Fibroblast of pulmonary artery (primary cell): ENCODE measurements at regions not wholly inside any gene's neighbourhood (a gene's known extent, or its start where the extent isn't known, plus 50 kb on each side); places are given as distances from the start of the nearest gene placed in this dataset.

Experiments used
- DNase-seq: peaks from one replicate; pipeline ENCODE4 v3.0.0-alpha.2; 2010; ENCODE audit warnings: low read depth
- H3K4me3 ChIP-seq: replicated peaks from 2 replicates; pipeline ENCODE4 v1.5.1; 2011; ENCODE audit warnings: low read depth, mild to moderate bottlenecking, control low read depth, low read length, moderate library complexity
- TF ChIP-seq, protein P1 (sequence below): IDR thresholded peaks from 2 replicates; pipeline ENCODE4 v1.5.1; 2011; ENCODE audit warnings: mild to moderate bottlenecking, control low read depth, low read length, inconsistent platforms; ENCODE audit errors: missing control alignments

DNA sequence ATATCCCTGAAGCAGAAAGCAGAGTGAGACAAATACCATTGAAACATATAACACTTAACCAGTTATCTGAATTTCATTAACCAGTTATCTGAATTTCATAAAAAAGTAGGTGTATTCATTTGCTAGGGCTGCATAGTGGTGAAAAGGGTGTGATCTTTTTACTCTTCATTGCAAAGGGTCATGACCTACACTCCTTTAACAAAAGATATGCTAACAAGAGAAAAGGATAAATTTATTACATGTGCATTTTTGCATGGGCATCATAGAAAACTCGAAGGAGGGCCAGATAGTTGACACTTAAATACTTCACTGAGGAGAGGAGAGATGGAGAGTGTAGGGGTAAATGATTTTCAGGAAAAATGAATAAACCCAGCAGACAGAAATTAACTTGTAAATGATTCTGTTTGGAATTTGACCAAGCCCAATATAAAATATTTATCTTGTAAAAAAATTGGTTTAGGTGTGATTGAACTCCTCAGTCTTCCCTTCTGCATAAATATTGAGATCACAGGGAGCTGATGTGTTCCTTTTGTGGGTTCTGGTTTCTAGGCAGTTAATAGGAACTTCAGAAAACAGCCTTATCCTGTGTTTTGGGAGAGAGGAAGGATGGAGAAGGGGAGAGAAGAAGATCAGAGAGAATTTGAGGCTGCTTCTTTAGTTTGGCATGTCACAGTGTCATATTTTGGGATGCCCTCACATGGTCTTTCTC is 372.5 kb upstream of the SYT4 start:
- TF ChIP-seq, protein P1, sequence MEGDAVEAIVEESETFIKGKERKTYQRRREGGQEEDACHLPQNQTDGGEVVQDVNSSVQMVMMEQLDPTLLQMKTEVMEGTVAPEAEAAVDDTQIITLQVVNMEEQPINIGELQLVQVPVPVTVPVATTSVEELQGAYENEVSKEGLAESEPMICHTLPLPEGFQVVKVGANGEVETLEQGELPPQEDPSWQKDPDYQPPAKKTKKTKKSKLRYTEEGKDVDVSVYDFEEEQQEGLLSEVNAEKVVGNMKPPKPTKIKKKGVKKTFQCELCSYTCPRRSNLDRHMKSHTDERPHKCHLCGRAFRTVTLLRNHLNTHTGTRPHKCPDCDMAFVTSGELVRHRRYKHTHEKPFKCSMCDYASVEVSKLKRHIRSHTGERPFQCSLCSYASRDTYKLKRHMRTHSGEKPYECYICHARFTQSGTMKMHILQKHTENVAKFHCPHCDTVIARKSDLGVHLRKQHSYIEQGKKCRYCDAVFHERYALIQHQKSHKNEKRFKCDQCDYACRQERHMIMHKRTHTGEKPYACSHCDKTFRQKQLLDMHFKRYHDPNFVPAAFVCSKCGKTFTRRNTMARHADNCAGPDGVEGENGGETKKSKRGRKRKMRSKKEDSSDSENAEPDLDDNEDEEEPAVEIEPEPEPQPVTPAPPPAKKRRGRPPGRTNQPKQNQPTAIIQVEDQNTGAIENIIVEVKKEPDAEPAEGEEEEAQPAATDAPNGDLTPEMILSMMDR = no peak
- H3K4me3 ChIP-seq = no peak overlapping the region
- no peak for DNase-seq

DNA sequence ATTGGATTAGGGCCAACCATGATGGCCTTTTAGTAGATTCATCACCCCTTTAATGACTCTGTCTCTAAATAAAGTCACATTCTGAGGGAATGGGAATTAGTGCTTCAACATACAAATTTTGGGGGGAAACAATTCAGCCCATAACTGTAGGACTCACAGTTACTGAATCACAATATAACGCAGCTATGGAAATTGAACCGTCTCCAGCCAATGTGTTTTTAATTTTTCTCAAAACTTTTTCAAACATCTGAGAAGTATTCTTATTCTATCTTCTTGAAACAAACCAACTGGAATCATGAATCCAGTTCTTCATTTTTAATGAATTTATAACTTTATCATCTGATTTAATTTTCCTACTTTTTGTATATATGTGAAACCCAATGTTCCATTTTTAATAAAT is 373.1 kb upstream of the SYT4 start:
- no peak for DNase-seq
- TF ChIP-seq, protein P1 = no peak
- no peak overlapping the region for H3K4me3 ChIP-seq

DNA sequence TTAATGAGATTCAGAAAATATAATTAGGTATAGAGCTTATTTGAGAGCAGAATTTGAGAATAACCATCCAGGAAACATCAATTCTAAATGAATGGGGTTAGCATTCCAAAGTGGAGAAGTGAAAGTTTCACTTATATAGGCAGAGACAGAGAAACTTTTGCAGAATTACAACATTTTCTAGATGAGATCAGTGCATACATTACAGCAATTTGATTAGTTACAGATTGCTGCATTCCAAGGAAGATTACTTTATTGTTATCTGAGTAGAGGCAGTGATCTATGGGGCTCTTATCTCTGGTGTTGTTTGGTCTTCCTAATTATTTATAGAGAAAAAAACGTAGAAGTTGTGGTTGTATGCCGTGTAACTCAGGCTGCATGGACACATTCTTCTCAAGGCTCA is 373.8 kb upstream of the SYT4 start:
- DNase-seq = no peak
- H3K4me3 ChIP-seq = no peak overlapping the region
- TF ChIP-seq, protein P1 = no peak

DNA sequence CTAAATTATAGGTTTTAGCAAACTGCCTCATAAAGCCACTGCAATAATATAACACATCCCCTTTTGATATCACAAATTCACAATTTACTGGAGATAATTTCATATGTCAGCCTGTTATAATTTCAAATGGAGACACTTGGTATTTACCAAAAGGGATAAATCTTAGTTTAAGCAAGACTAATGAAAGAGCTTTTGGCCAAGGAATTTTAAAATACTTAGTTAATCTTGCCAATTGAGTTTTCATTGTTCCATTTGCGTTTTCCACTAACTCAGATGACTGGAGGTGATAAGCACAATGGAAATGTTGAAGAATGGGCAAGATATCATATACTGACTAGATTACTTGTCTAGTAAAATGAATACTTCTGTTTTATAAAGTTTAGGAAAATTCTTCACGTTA is 379.3 kb upstream of the SYT4 start:
- DNase-seq = no peak
- no peak overlapping the region for H3K4me3 ChIP-seq
- TF ChIP-seq, protein P1 = no peak

DNA sequence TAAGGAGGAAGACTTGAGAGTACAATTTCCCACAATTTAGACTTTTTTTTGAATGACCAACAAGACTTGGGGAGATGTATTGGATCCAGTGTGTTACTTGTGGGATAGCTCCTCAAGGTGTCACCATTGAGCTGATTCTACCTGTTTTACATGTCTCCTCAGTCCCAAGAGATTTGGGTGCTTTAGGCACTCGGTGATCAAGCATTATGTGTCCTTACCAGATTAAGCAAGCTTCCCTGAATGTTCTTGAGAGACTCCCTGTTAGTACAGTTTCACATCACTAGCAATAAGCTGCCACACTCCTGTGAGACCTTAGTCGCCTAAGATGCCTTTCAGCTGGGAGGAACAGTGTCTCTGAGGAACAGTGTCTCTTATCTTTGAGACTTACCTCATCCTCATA is 384.3 kb upstream of the SYT4 start:
- DNase-seq = peak; percentile 77
- no peak overlapping the region for H3K4me3 ChIP-seq
- TF ChIP-seq, protein P1 = peak; percentile 55

DNA sequence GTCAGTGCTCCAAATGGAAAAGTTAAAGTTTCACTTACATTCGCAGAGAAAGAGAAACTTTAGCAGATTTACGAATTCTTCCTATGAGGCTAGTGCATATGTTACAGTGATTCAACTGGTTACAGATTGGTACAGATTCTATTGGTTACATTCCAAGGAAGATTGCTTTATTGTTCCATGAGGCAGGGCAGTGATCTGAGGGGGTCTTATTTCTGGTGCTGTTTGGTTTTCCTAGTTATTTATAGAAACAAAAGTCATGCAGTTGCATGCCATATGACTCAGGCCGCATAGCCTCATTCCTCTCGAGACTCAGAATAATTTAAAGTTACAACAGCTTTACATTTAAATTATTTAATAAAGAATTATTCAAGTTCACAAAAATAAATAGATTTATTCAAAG is 385.4 kb upstream of the SYT4 start:
- TF ChIP-seq, protein P1 = no peak
- no peak overlapping the region for H3K4me3 ChIP-seq
- peak; percentile 79 for DNase-seq

DNA sequence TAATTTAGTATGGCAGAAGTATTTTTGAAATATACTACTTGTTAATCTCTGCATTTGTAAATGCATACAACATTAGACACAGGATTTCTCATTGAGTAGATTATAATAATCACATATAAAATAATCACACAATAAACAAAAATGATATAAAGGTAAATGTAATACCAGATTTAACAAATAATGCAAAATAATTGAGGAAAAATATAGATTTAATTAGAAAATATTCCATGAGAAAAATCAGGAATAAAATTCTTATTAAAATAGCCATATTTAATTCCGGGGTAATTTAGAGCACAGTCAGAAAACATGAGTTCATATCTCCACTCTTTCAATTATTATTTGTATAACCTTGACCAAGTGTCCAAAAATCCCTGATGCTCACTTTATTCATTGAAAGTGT is 385.9 kb upstream of the SYT4 start:
- H3K4me3 ChIP-seq = no peak overlapping the region
- DNase-seq = no peak
- TF ChIP-seq, protein P1 = no peak
